ENCODE measurements at regions not wholly inside any gene's neighbourhood (a gene's known extent, or its start where the extent isn't known, plus 50 kb on each side); places are given as distances from the start of the nearest gene placed in this dataset.
"Not testable (repeated sequence)": the region's sequence is repeated elsewhere in the genome, so short reads cannot be mapped to it uniquely, and the experiment has no call there.

- no peaks in the 10 kb centered on the region for H3K9me3 ChIP-seq
- no peak for TF ChIP-seq CTCF (IDR thresholded peaks at IDR 0.05; ENCODE audit: low read depth, low read length)
- H3K4me1 ChIP-seq: no peaks in the 10 kb centered on the region
- no peak overlapping the region for H3K4me3 ChIP-seq (ENCODE audit: low read depth, low read length)
- no peaks in the 10 kb centered on the region for H3K27me3 ChIP-seq
- no peak for DNase-seq
- no peaks in the 10 kb centered on the region for H3K36me3 ChIP-seq
Observed at GRCh38 chr2:116975608-116976007, 838.9 kb upstream of the DDX18 start.

- DNase-seq: no peak
- Histone ChIP-seq H3K4me3 (ENCODE audit: low read depth, low read length) (no peak overlapping the region), H3K9me3 (no peaks in the 10 kb centered on the region), H3K27me3 (no peaks in the 10 kb centered on the region), H3K4me1 (no peaks in the 10 kb centered on the region), H3K36me3 (no peaks in the 10 kb centered on the region)
- no peak for TF ChIP-seq CTCF (IDR thresholded peaks at IDR 0.05; ENCODE audit: low read depth, low read length)
Observed at GRCh38 chr2:116979916-116980764, 834.4 kb upstream of the DDX18 start.

GRCh38 chr2:116987447-116987846 is 827.0 kb upstream of the DDX18 start:
- no peaks in the 10 kb centered on the region for H3K4me1 ChIP-seq
- H3K9me3 ChIP-seq: no peaks in the 10 kb centered on the region
- no peak for DNase-seq
- TF ChIP-seq CTCF (IDR thresholded peaks at IDR 0.05; ENCODE audit: low read depth, low read length): no peak
- H3K27me3 ChIP-seq: no peaks in the 10 kb centered on the region
- H3K36me3 ChIP-seq: no peaks in the 10 kb centered on the region
- H3K4me3 ChIP-seq (ENCODE audit: low read depth, low read length): no peak overlapping the region

GRCh38 chr2:116988303-116988702 is 826.2 kb upstream of the DDX18 start:
- TF ChIP-seq CTCF (IDR thresholded peaks at IDR 0.05; ENCODE audit: low read depth, low read length): no peak

GRCh38 chr2:117019357-117019756 is 795.1 kb upstream of the DDX18 start:
- Histone ChIP-seq H3K4me1 (no peaks in the 10 kb centered on the region), H3K27me3 (no peaks in the 10 kb centered on the region), H3K4me3 (ENCODE audit: low read depth, low read length) (no peak overlapping the region), H3K9me3 (no peaks in the 10 kb centered on the region), H3K36me3 (no peaks in the 10 kb centered on the region)
- no peak for TF ChIP-seq CTCF (IDR thresholded peaks at IDR 0.05; ENCODE audit: low read depth, low read length)
- DNase-seq: no peak

More at GRCh38 chr2:116988303-116988702, 826.2 kb upstream of the DDX18 start:
- Histone ChIP-seq H3K4me3 (ENCODE audit: low read depth, low read length) (no peak overlapping the region), H3K27me3 (no peaks in the 10 kb centered on the region), H3K9me3 (no peaks in the 10 kb centered on the region), H3K36me3 (no peaks in the 10 kb centered on the region), H3K4me1 (no peaks in the 10 kb centered on the region)
- DNase-seq: no peak

- no peaks in the 10 kb centered on the region for H3K4me1 ChIP-seq
- no peak overlapping the region for H3K4me3 ChIP-seq (ENCODE audit: low read depth, low read length)
- H3K36me3 ChIP-seq: no peaks in the 10 kb centered on the region
- DNase-seq: no peak
- no peak for TF ChIP-seq CTCF (IDR thresholded peaks at IDR 0.05; ENCODE audit: low read depth, low read length)
- H3K9me3 ChIP-seq: no peaks in the 10 kb centered on the region
- H3K27me3 ChIP-seq: no peaks in the 10 kb centered on the region
Observed at GRCh38 chr2:117027646-117028045, 786.8 kb upstream of the DDX18 start.

GRCh38 chr2:117028708-117029107 is 785.8 kb upstream of the DDX18 start:
- DNase-seq; H3K4me1 ChIP-seq; H3K27me3 ChIP-seq; H3K36me3 ChIP-seq; H3K9me3 ChIP-seq; H3K4me3 ChIP-seq (ENCODE audit: low read depth, low read length): not testable (repeated sequence)
